ENCODE measurements at regions not wholly inside any gene's neighbourhood (a gene's known extent, or its start where the extent isn't known, plus 50 kb on each side); places are given as distances from the start of the nearest gene placed in this dataset.

GRCh38 chr6:74993136-74993535 is 212.7 kb downstream of the COL12A1 start:
- DNase-seq, result no peak
- H3K27me3 ChIP-seq, result no peaks in the 10 kb centered on the region
- peaks cover 0 to 3% (median 0%) of the 10 kb centered on the region in 3 donors for H3K9me3 ChIP-seq (replicated peaks in 1 of 3)
- H3K27ac ChIP-seq, result no peak overlapping the region
- no peak overlapping the region for H3K4me3 ChIP-seq
- H3K4me1 ChIP-seq (replicated peaks in 1 of 2), result no peaks in the 10 kb centered on the region
- intact Hi-C loops (cut with DNase I), result no loop called here
- 65 to 77% (median 71%) methylated on average over 1 of the region's 1 CpG for WGBS, 4 donors
- no peaks in the 10 kb centered on the region for H3K36me3 ChIP-seq (replicated peaks in 1 of 2)
- TF ChIP-seq CTCF (IDR thresholded peaks at IDR 0.05), result no peak
- TF ChIP-seq POLR2A (IDR thresholded peaks at IDR 0.05), result no peak

GRCh38 chr6:74991573-74992332 is 214.1 kb downstream of the COL12A1 start:
- no peak for TF ChIP-seq CTCF (IDR thresholded peaks at IDR 0.05)
- TF ChIP-seq POLR2A (IDR thresholded peaks at IDR 0.05), result no peak
- H3K4me3 ChIP-seq, result no peak overlapping the region
- no peak for DNase-seq
- peaks cover 0 to 3% (median 0%) of the 10 kb centered on the region in 3 donors for H3K9me3 ChIP-seq (replicated peaks in 1 of 3)
- 68 to 76% (median 71%) methylated on average over 3 of the region's 3 CpGs for WGBS, 4 donors
- intact Hi-C loops (cut with DNase I), result no loop called here
- H3K36me3 ChIP-seq (replicated peaks in 1 of 2), result no peaks in the 10 kb centered on the region
- H3K27me3 ChIP-seq, result no peaks in the 10 kb centered on the region
- H3K27ac ChIP-seq, result no peak overlapping the region
- H3K4me1 ChIP-seq (replicated peaks in 1 of 2), result no peaks in the 10 kb centered on the region

GRCh38 chr6:74979065-74979766 is 226.6 kb downstream of the COL12A1 start:
- Histone ChIP-seq H3K9me3 (replicated peaks in 1 of 3) (no peaks in the 10 kb centered on the region), H3K27me3 (no peaks in the 10 kb centered on the region), H3K4me3 (no peak overlapping the region), H3K4me1 (replicated peaks in 1 of 2) (no peaks in the 10 kb centered on the region), H3K27ac (no peak overlapping the region), H3K36me3 (replicated peaks in 1 of 2) (no peaks in the 10 kb centered on the region)
- no peak for DNase-seq
- WGBS, 4 donors, result 76 to 87% (median 82%) methylated on average over 7 of the region's 7 CpGs
- no peak for TF ChIP-seq POLR2A (IDR thresholded peaks at IDR 0.05)
- intact Hi-C loops (cut with DNase I), result no loop called here

GRCh38 chr6:74976701-74977100 is 229.2 kb downstream of the COL12A1 start:
- Histone ChIP-seq H3K4me3 (no peak overlapping the region), H3K36me3 (replicated peaks in 1 of 2) (no peaks in the 10 kb centered on the region), H3K27me3 (no peaks in the 10 kb centered on the region), H3K27ac (no peak overlapping the region), H3K9me3 (replicated peaks in 1 of 3) (no peaks in the 10 kb centered on the region), H3K4me1 (replicated peaks in 1 of 2) (peaks cover 0 to 9% of the 10 kb centered on the region in 2 donors)
- no peak for TF ChIP-seq CTCF (IDR thresholded peaks at IDR 0.05)
- TF ChIP-seq POLR2A (IDR thresholded peaks at IDR 0.05), result no peak
- WGBS, 4 donors, result 45 to 52% (median 51%) methylated on average over 2 of the region's 2 CpGs
- no peak for DNase-seq
- intact Hi-C loops (cut with DNase I), result no loop called here
